ENCODE measurements at regions not wholly inside any gene's neighbourhood (a gene's known extent, or its start where the extent isn't known, plus 50 kb on each side); places are given as distances from the start of the nearest gene placed in this dataset.

DNA sequence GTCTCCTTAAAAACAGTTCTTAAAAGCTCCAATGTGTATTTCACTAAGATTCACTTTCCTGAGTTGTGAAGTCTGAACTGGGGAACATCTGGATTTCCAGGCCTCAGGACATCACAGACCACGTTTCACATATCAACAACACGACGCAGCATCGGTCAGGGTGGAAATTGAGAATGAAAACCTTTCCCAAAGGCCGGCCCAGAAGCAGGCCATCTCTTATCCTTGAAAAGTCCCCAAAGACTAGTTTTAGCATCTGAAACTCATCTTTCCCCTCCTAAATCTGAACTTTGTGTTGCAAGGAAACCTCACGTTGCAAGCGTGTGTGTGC lies 96.4 kb upstream of the COL5A1 start:
- TF ChIP-seq CTCF (IDR thresholded peaks at IDR 0.05) = no peak
- TF ChIP-seq POLR2A (IDR thresholded peaks at IDR 0.05) = no peak

All from body of pancreas (tissue), 4 donors.